SK-N-SH treated with all-trans-retinoic acid at 6 μM for 48 hours (cell line): ENCODE measurements at regions not wholly inside any gene's neighbourhood (a gene's known extent, or its start where the extent isn't known, plus 50 kb on each side); places are given as distances from the start of the nearest gene placed in this dataset.

Source experiments
- ATAC-seq: fragments of 200-7000 bp; cut with Tn5 transposase; 3 replicates; pipeline ENCODE4 v1.9.1; 2020; ENCODE audit warnings: mild to moderate bottlenecking, moderate library complexity
- ARNTL ChIP-seq: fragments of 450-650 bp; formaldehyde crosslinking; IDR thresholded peaks from 2 replicates; pipeline ENCODE4 v1.5.0; 2020; ENCODE audit warnings: low read depth, mild to moderate bottlenecking, moderate library complexity, borderline replicate concordance
- BACH2 ChIP-seq: fragments of 250-450 bp; sonication (Bioruptor Pico); IDR thresholded peaks from 2 replicates; pipeline ENCODE4 v1.9.0; 2021; ENCODE audit warnings: mild to moderate bottlenecking, borderline replicate concordance
- CREB5 ChIP-seq: fragments of 250-450 bp; sonication (Bioruptor Pico); IDR thresholded peaks from 2 replicates; pipeline ENCODE4 v1.5.1; 2020; ENCODE audit warnings: low read depth, mild to moderate bottlenecking, moderate library complexity
- CSDC2 ChIP-seq: fragments of 250-450 bp; sonication (Bioruptor Pico); IDR thresholded peaks from 2 replicates; pipeline ENCODE4 v1.5.0; 2020; ENCODE audit warnings: mild to moderate bottlenecking, moderate library complexity
- ISL1 ChIP-seq: fragments of 250-450 bp; sonication (Bioruptor Pico); IDR thresholded peaks from 2 replicates; pipeline ENCODE4 v2.1.2; 2022; ENCODE audit warnings: mild to moderate bottlenecking, moderate library complexity
- POU6F1 ChIP-seq: fragments of 250-450 bp; sonication (Bioruptor Pico); IDR thresholded peaks from 2 replicates; pipeline ENCODE4 v1.8.0; 2021; ENCODE audit warnings: low read depth, mild to moderate bottlenecking, moderate library complexity, borderline replicate concordance
- PPARA ChIP-seq: fragments of 250-450 bp; sonication (Bioruptor Pico); IDR thresholded peaks from 2 replicates; pipeline ENCODE4 v1.5.0; 2020; ENCODE audit warnings: mild to moderate bottlenecking, borderline replicate concordance
- RARB ChIP-seq: fragments of 250-450 bp; sonication (Bioruptor Pico); IDR thresholded peaks from 2 replicates; pipeline ENCODE4 v1.8.0; 2021; ENCODE audit warnings: mild to moderate bottlenecking, moderate library complexity
- TCF4 ChIP-seq: fragments of 250-450 bp; sonication (Bioruptor Pico); IDR thresholded peaks from 2 replicates; pipeline ENCODE4 v1.8.0; 2021; ENCODE audit warnings: mild to moderate bottlenecking, moderate library complexity, borderline replicate concordance
- TOX ChIP-seq: fragments of 250-450 bp; sonication (Bioruptor Pico); IDR thresholded peaks from 2 replicates; pipeline ENCODE4 v1.8.0; 2021; ENCODE audit warnings: mild to moderate bottlenecking, moderate library complexity, borderline replicate concordance
- ZC3H10 ChIP-seq: fragments of 250-450 bp; sonication (Bioruptor Pico); IDR thresholded peaks from 2 replicates; pipeline ENCODE4 v1.5.1; 2021; ENCODE audit warnings: mild to moderate bottlenecking, moderate library complexity
- ZFP3 ChIP-seq: fragments of 250-450 bp; sonication (Bioruptor Pico); IDR thresholded peaks from 2 replicates; pipeline ENCODE4 v1.5.0; 2020; ENCODE audit warnings: mild to moderate bottlenecking, moderate library complexity
- ZNF565 ChIP-seq: fragments of 450-650 bp; formaldehyde crosslinking; conservative IDR thresholded peaks from 2 replicates; pipeline ENCODE4 v1.5.0; 2020; ENCODE audit warnings: low read depth, mild to moderate bottlenecking, moderate library complexity
- ZNF70 ChIP-seq: fragments of 450-650 bp; formaldehyde crosslinking; IDR thresholded peaks from 2 replicates; pipeline ENCODE4 v1.5.0; 2020; ENCODE audit warnings: mild to moderate bottlenecking, moderate library complexity
- ZNF8 ChIP-seq: fragments of 450-650 bp; formaldehyde crosslinking; IDR thresholded peaks from 2 replicates; pipeline ENCODE4 v1.5.0; 2020; ENCODE audit warnings: mild to moderate bottlenecking, moderate library complexity
- TF ChIP-seq, protein P1 (sequence below): fragments of 250-450 bp; sonication (Bioruptor Pico); IDR thresholded peaks from 2 replicates; pipeline ENCODE4 v1.5.1; 2021; ENCODE audit warnings: mild to moderate bottlenecking, moderate library complexity
- TF ChIP-seq, protein P2 (sequence below): fragments of 250-450 bp; sonication (Bioruptor Pico); IDR thresholded peaks from 2 replicates; pipeline ENCODE4 v1.5.0; 2020; ENCODE audit warnings: mild to moderate bottlenecking, moderate library complexity

DNA sequence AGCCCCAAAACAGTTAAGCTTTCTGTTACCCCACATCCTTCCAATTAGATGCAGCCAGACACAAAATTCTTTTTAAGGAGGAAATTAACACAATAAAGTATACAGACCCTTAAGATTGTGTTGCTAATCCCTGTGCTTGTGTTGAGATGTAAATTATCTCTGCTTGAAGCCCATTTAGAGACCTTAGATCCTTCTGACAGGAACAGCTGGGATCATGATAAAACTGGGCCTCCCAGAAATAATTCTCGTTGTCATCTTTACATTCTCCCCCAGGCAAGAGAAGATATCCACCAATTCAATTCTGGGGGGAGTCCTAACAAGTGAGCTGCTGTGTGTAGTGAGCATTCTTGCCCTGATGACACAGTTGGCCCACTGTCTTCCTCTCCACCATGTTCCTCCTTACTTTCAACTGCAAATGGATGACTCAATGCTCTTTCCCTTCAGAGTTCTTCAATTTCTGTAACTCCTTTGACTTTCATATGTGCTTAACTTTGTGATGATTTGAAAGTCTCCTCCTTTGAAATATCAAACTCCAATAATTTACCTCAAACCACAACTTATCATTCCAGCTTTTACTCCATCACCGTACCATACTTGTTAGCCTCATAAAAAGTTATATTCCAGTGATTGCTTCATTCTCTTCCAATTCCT, 186.6 kb downstream of the RAP2B start:
- TF ChIP-seq ISL1 (CRISPR knock-in tag): no peak
- TF ChIP-seq, protein P1, sequence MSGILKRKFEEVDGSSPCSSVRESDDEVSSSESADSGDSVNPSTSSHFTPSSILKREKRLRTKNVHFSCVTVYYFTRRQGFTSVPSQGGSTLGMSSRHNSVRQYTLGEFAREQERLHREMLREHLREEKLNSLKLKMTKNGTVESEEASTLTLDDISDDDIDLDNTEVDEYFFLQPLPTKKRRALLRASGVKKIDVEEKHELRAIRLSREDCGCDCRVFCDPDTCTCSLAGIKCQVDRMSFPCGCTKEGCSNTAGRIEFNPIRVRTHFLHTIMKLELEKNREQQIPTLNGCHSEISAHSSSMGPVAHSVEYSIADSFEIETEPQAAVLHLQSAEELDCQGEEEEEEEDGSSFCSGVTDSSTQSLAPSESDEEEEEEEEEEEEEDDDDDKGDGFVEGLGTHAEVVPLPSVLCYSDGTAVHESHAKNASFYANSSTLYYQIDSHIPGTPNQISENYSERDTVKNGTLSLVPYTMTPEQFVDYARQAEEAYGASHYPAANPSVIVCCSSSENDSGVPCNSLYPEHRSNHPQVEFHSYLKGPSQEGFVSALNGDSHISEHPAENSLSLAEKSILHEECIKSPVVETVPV (CRISPR knock-in tag): no peak
- TF ChIP-seq ZNF70 (CRISPR knock-in tag): no peak
- no peak for TF ChIP-seq POU6F1 (CRISPR knock-in tag)
- ATAC-seq: no peak

DNA sequence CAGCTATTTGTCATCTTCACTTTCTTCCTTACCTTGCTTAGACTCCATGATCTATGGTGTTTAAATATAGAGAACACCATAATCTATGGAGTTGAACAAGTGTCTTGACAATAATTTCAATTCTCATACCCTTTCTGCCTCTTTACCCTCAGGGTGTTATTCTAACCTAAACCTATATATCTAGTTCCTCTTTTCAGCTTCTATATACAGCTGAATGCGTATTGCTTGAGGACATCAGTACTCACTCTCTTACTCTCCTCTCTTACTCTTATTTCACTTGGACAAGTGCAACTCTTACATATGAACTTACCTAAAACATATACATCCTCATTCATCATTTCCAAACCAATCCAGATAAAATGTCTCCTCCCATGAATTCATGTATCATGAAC, 187.1 kb downstream of the RAP2B start:
- ATAC-seq: no peak
- TF ChIP-seq CSDC2 (CRISPR knock-in tag) (no peak), CREB5 (CRISPR knock-in tag) (no peak), BACH2 (no peak), PPARA (CRISPR knock-in tag) (no peak), ZC3H10 (no peak)

DNA sequence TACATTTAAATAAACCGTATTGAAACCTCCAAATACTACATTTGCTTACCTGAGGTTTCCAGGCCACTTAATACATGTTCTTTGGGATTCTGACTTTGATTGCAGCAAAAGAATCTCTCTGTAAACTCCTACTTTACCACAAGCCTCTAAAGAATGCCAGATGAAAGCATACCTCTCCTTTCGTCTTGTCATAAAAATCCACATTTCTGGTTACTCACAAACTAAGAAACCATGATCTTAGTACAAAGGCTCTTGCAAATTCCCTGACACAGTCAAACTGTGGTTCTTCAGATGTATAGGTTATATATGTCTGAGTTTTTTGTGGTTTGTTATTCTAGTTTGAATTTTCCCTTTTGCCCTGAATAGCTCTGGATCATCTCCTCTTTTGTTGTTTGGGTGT, 188.4 kb downstream of the RAP2B start:
- TF ChIP-seq TCF4 (CRISPR knock-in tag) (no peak), ZNF565 (CRISPR knock-in tag) (no peak), CREB5 (CRISPR knock-in tag) (no peak)
- ATAC-seq: peak; percentile 82

- TF ChIP-seq TOX (CRISPR knock-in tag) (no peak), RARB (CRISPR knock-in tag) (no peak), CSDC2 (CRISPR knock-in tag) (no peak), ZFP3 (CRISPR knock-in tag) (no peak), CREB5 (CRISPR knock-in tag) (no peak), ZC3H10 (no peak), BACH2 (no peak), ZNF8 (CRISPR knock-in tag) (no peak)
- no peak for ATAC-seq
Measured at GRCh38 chr3:153354641-153355040, 192.6 kb downstream of the RAP2B start.

DNA sequence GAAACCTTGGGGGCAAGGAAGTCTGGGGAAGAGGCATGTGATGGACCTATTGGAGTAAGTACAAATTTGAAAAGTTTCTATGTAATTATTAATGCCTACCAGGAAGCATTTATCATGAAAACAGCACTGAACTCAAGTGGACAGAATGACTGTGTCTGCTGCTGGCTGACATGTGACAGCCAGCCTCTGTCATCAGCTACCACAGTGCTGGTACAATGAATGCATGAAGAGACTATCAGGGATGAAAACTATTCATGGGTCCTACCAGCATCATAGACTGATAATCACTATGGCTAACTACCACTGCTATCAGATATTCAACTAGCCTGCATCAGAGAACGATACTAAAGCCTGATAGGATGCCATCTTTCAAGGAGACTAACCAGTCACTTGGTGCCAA, 193.5 kb downstream of the RAP2B start:
- ATAC-seq: no peak
- TF ChIP-seq CSDC2 (CRISPR knock-in tag) (no peak), CREB5 (CRISPR knock-in tag) (no peak), ZC3H10 (no peak)

- ATAC-seq: no peak
- no peak for TF ChIP-seq CREB5 (CRISPR knock-in tag)
- TF ChIP-seq, protein P2, sequence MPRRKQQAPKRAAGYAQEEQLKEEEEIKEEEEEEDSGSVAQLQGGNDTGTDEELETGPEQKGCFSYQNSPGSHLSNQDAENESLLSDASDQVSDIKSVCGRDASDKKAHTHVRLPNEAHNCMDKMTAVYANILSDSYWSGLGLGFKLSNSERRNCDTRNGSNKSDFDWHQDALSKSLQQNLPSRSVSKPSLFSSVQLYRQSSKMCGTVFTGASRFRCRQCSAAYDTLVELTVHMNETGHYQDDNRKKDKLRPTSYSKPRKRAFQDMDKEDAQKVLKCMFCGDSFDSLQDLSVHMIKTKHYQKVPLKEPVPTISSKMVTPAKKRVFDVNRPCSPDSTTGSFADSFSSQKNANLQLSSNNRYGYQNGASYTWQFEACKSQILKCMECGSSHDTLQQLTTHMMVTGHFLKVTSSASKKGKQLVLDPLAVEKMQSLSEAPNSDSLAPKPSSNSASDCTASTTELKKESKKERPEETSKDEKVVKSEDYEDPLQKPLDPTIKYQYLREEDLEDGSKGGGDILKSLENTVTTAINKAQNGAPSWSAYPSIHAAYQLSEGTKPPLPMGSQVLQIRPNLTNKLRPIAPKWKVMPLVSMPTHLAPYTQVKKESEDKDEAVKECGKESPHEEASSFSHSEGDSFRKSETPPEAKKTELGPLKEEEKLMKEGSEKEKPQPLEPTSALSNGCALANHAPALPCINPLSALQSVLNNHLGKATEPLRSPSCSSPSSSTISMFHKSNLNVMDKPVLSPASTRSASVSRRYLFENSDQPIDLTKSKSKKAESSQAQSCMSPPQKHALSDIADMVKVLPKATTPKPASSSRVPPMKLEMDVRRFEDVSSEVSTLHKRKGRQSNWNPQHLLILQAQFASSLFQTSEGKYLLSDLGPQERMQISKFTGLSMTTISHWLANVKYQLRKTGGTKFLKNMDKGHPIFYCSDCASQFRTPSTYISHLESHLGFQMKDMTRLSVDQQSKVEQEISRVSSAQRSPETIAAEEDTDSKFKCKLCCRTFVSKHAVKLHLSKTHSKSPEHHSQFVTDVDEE (CRISPR knock-in tag): no peak
- TF ChIP-seq POU6F1 (CRISPR knock-in tag): no peak
- TF ChIP-seq ZNF565 (CRISPR knock-in tag): no peak
- TF ChIP-seq ARNTL (CRISPR knock-in tag): no peak
Measured at GRCh38 chr3:153356908-153357307, 194.9 kb downstream of the RAP2B start.
